Mesenteric fat pad (tissue), 1 donor: ENCODE measurements at regions not wholly inside any gene's neighbourhood (a gene's known extent, or its start where the extent isn't known, plus 50 kb on each side); places are given as distances from the start of the nearest gene placed in this dataset.
"Not testable (repeated sequence)": the region's sequence is repeated elsewhere in the genome, so short reads cannot be mapped to it uniquely, and the experiment has no call there.

Source experiments
- DNase-seq: peaks from one replicate; pipeline ENCODE4 v3.0.0-alpha.2; 2020; ENCODE audit warnings: low spot score
- donor health status: DM: yes; HTN: yes; CAD: no.

- DNase-seq: no peak
Observed at GRCh38 chr4:23969635-23970145, 79.8 kb upstream of the PPARGC1A start.

- no peak for DNase-seq
Observed at GRCh38 chr4:23967281-23967680, 77.4 kb upstream of the PPARGC1A start.

- no peak for DNase-seq
Observed at GRCh38 chr4:23966725-23967124, 76.9 kb upstream of the PPARGC1A start.

GRCh38 chr4:23962462-23962861, 72.6 kb upstream of the PPARGC1A start:
- no peak for DNase-seq

GRCh38 chr4:23961395-23961794, 71.5 kb upstream of the PPARGC1A start:
- DNase-seq: not testable (repeated sequence)

- DNase-seq: no peak
Observed at GRCh38 chr4:23959396-23960148, 69.7 kb upstream of the PPARGC1A start.

- no peak for DNase-seq
Observed at GRCh38 chr4:23958749-23959148, 68.9 kb upstream of the PPARGC1A start.

GRCh38 chr4:23957465-23957864, 67.6 kb upstream of the PPARGC1A start:
- DNase-seq: no peak

- no peak for DNase-seq
Observed at GRCh38 chr4:23956601-23957364, 66.9 kb upstream of the PPARGC1A start.

- no peak for DNase-seq
Observed at GRCh38 chr4:23952258-23952657, 62.4 kb upstream of the PPARGC1A start.

- DNase-seq: no peak
Observed at GRCh38 chr4:23947826-23948225, 58.0 kb upstream of the PPARGC1A start.

- no peak for DNase-seq
Observed at GRCh38 chr4:23946299-23946698, 56.5 kb upstream of the PPARGC1A start.

- DNase-seq: no peak
Observed at GRCh38 chr4:23945451-23946017, 55.7 kb upstream of the PPARGC1A start.

- DNase-seq: not testable (repeated sequence)
Observed at GRCh38 chr4:23944556-23944955, 54.7 kb upstream of the PPARGC1A start.

GRCh38 chr4:23943478-23943877, 53.6 kb upstream of the PPARGC1A start:
- no peak for DNase-seq

- no peak for DNase-seq
Observed at GRCh38 chr4:23942471-23942870, 52.6 kb upstream of the PPARGC1A start.
